A172 (cell line): ENCODE measurements at regions not wholly inside any gene's neighbourhood (a gene's known extent, or its start where the extent isn't known, plus 50 kb on each side); places are given as distances from the start of the nearest gene placed in this dataset.
"Not testable (repeated sequence)": the region's sequence is repeated elsewhere in the genome, so short reads cannot be mapped to it uniquely, and the experiment has no call there.

Experiments used
- DNase-seq: peaks from one replicate; pipeline ENCODE4 v3.0.0-alpha.2; 2015; ENCODE audit warnings: low spot score

DNA sequence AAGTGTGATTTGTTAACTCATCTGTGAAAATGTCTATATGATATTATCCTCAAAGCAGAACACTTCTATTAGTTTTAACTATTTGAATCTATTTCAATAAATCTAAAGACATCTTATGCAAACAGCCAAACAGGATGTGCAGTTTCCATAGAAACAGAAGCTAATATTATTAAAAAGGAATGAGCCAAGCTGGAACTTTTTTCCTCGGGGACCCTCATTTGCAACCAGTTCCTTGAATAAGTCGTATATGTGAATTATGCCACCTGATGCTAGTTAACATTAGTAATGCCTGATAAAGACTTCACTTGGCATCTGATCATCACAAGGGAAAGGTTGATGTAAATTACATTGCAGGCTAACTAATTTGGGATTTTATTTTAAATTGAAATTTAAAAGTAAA lies 216.9 kb upstream of the SMLR1 start:
- no peak for DNase-seq

DNA sequence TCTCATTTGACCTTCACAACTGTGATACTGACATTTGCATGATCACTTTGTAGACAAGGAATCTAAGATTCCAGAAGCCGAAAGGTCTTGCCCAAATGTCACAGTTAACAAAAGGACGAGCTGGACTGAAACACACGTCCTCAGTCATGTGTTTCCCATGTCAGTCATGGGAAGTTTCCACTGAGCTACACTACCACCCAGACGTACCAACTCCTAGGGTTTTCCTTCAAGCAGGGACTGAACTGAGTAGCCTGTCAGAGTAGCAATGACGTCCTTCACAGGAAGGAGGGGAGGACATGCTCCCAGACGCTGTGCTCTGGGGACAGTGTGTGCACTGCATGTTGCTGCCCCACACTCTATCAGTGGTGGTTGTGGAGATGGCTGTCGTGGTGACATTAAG lies 215.8 kb upstream of the SMLR1 start:
- no peak for DNase-seq

DNA sequence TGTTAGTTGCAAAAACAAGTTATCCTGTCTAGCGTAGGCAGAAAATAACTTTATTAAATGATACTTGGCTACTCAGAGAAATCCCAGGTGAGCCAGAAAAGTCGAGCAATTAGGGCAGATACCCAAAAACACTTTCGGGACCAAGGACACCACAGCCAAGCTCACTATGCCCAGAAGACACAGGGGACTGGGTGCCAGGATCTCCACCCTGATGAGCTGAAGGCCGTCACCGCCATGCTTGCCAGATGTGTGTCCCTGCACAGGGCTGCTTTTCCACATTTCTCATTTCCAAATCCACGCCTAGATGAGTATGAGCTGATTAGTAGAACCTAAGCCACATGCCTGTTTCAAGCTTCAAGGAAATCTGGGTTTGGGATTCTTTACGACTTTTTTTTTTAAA lies 214.0 kb upstream of the SMLR1 start:
- DNase-seq = no peak

DNA sequence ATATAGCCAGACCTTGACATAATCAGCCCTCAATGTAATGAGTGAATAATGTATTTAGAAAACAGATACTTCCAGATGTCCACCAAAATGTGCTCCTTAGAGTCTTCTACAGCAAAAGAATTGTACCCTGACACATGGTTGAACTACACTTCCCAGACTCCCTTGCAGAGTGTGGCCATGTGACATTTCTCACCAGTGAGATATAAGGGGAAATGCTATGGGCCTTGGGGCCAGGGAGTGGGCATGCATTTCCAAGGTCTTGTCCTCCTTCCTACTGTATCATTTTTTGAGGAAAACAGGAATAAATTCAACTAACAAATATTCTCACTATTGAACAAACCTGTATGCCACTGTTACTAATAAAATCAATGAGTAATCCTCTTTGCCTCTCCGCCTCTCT lies 211.4 kb upstream of the SMLR1 start:
- no peak for DNase-seq

DNA sequence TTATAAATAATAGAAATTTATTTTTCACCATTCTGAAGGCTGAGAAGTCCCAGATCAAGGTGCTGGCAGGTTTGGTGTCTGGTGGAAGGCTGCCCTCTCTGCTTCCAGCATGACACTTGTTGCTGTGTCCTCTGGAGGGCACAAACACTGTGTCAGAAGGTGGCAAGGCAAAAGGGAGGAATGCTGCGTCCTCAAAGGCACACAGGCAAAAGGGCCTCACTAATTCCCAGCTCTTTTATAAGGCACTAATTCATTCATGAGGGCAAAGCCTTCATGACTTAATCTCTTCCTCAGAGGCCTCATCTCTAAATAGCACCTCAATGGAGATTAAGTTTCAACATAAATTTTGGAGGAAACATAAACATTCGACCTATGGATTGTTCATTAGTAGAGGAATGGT lies 209.5 kb upstream of the SMLR1 start:
- DNase-seq = no peak

DNA sequence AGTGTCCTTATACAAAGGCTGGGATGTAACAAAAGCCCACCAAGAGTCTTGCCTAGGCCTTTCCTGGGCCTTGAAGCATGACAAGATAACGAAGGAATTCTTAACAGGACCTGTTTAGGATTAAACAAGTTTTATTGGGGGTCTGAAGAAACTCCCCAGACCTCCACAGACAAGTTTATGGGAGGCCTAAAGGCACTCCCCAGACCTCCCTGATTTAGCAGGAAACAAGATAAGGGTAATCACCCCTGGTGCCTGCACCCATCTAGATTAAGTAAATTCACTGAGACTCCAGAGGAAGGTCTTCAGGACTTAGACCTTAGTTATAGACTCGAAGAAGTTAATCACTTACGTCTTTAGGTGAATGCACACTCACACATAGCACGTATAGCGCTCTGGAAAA lies 208.4 kb upstream of the SMLR1 start:
- not testable (repeated sequence) for DNase-seq

DNA sequence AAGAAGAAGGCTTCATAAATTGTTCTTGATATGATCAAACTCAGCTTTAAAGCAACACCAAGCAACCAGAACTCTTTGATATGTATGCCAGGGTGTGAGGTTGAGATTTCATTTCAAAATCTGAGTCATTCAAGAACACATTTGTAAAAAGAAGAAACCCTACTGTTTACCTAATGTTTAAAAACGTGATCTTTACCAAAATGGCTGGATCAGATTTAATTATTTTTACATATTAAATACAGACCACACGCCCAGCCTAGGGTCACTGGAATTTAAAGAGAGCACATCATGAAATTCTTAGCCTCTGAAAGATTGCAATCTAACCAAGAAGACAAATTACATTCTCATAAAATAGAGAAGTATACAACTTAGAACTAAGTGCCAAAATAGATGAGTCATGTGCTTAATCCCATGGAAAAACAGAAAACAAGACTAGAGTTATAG lies 206.8 kb upstream of the SMLR1 start:
- peak; percentile 50 for DNase-seq

DNA sequence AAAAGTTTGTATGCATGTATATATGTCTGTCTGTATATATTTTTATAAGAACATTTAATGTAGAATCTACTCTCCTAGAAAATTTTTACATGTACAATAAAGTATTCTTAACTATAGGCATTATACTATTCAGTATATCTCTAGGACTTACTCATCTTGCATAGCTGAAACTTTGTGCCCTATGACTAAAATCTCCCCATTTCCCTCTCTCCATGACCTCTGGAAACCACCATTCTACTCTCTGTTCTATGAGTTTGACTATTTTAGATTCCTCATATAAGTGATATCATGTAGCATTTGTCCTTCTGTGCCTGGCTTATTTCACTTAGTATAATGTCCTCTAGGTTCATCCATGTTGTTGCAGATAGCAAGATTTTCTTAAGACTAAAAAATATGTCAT lies 205.1 kb upstream of the SMLR1 start:
- DNase-seq = no peak

DNA sequence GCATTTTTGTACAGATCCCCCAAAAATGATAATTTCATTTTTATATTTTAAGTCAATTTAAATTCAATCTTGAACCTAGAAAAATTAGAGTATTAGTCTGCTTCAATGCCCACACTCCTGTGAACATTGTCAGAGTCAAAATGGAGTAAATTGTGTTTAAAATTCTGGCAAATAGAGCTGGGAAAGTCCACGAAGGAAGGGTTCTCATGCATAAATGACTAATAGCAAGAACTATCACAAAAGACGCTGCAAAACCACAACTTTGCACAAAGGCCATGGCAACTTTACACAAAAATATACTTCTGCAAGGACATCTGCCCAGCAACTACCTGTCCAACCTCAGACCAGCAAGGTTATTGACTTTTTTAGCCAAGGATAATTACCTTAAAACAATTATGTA lies 203.2 kb upstream of the SMLR1 start:
- DNase-seq = peak; percentile 4

DNA sequence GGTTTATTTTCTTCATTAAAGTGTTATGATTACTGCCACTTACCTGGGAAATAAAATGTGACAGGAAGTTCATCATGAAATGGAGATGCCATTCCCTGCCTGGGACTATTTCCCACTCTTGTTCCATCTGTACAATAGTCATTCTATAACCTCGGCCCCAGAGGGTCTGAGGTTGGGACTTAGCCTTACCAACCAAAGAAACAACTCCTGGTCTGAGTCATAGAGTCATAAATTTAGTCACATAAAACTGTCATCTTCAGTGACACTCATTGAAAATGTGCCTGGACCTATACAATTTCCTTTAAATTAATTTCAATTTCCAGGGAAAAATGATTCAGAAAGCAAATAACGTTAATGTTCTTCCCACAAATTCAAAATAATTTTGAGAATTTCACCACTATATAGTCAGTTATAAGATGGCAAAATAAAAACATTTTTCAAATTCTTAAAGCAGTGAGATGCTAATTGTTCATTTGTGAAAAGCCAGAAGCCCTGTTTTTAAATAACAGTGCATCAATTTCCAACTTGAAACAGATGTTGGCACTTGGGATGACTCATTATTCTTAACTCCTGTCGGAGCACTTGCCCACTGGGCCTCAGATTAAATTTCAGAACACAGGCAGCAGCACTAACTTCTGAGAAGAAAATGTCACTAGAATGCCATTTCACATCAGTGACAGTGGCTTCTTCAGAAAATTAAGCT lies 201.2 kb upstream of the SMLR1 start:
- peak; percentile 88 for DNase-seq

DNA sequence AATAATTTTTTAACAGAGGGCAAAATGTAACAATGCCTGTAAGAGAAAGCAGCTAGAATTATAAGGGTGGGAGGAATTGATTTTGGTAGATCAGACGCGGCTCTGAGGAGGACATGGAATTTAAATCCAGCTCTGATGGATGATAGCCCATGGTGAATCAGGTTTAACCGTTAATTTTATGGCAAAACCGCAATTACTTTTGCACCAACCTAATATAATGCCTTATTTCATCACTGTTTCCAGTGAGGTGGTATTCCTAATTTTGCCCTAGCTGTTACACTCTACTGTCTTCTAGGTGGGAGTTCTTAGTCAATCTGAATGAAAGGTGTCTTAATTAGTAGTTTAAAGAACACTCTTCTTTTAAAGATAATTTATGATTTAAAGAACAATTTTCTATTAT lies 198.3 kb upstream of the SMLR1 start:
- no peak for DNase-seq

DNA sequence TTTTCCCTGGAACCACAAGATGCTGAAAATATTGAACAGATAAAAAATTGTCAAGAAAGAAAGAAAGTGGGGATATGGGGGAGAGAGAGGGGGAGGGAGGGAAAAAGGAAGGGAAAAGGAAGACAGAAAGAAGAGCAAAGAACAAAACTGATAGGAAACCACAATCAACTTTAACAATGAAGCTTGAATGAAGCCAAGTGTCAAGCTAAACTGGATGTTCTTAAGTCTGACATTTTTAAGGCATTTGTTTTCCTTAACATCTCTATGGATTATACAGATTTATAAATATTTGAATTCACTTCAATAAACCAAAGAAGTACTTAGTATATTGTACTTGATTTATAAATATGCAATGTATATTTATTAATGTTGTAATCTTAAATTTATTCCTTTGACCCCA lies 197.6 kb upstream of the SMLR1 start:
- DNase-seq = no peak

DNA sequence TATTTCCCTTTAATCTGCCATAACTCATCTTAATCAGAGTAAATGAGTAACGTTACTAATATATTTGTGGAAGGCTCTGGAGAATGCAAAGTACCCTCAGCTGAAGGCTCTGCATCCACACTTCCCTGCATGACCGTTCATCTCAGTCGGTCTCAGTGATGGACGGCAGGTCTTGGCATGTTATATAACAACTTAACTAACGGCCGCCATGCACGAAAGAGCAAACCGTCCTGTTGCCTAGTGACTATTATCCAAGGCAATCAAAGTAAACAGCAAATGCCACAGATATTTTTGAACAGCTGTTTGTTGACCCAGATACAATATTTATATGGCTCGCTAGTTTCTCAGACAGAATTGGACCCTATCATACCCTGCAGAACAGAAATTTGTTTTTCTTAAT lies 194.9 kb upstream of the SMLR1 start:
- no peak for DNase-seq

DNA sequence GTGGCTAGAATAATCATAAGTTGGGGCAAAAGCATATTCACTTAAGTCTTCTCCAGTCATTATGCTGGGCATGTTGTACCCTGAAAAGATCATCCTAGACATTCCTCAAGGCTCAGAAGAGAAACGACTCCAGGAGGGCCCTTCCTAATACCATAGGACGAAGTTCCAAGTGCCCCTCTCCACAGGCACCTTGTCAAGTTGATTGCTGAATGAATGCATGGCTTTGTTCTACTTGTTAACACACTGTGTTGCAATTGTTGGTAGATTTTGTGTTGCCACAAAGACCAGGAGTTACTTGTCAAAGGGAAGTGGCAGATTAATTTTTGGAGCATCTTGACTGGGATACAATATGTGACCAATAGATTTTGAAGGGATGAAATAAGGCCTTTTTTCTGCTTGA lies 194.3 kb upstream of the SMLR1 start:
- no peak for DNase-seq

DNA sequence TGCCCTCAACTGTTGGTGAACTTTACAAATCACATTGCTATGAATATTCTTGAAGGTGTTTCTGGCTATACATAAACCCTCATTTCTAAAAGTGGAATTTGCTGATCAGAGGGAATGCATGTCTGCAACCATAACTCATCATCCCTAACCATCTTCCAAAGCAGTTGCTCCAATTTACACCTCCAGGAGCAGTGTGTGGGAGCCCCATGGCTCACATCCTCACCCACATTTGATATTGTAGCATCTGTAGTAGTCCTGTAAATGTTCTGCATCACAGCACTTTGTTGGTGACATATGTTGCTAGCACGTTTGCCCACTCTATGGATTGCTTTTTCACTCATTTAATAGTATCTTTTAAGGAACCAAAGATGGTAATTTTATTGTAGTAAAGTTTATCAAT lies 183.8 kb upstream of the SMLR1 start:
- no peak for DNase-seq

DNA sequence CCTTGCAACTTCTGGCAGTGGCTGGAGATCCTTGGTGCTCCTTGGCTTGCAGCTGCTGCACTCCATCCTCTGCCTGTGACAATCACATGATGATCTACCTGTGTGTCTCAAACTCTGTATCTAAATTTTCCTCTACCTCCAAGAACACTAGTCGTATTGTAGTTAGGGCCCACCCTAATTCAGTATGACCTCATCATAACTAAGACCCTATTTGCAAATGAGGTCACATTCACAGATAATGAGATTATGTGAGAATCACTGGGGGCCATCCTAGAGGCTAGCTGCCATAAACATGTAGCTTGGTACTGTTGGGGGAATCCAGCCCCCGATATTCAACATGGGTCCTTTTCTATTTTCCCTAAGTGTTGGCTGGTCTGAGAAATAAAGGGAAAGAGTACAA lies 183.0 kb upstream of the SMLR1 start:
- DNase-seq = no peak

DNA sequence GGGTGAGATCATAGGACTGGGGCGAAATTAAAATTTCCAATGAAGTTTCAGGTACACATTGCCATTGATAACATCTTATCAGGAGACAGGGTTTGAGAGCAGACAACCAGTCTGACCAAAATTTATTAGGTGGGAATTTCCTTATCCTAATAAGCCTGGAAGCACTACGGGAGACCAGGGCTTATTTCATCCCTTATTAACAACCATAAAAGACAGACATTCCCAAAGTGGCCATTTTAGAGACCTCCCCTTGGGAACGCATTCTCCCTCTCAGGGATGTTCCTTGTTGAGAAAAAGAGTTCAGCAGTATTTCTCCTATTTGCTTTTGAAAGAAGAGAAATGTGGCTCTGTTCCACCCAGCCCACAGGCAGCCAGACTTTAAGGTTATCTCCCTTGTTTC lies 182.4 kb upstream of the SMLR1 start:
- not testable (repeated sequence) for DNase-seq

DNA sequence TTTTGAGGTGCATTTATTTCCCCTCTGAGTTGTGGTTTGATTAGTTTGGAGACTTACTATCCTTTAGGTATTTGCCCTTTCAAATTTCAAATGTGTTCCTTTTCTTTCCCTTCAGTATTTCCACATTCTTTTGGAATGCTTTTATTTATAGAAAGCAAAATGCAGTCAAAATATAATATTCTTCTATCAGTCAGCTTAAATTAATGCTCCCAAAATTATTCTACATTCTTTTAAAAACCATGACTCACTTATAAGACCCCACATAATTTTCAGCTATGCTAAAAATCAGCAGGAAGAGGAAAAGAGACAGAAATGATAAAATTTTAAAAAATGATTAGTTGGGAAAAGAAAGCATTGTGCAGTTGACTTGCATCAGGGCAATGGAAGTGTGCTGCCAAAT lies 180.0 kb upstream of the SMLR1 start:
- DNase-seq = no peak

DNA sequence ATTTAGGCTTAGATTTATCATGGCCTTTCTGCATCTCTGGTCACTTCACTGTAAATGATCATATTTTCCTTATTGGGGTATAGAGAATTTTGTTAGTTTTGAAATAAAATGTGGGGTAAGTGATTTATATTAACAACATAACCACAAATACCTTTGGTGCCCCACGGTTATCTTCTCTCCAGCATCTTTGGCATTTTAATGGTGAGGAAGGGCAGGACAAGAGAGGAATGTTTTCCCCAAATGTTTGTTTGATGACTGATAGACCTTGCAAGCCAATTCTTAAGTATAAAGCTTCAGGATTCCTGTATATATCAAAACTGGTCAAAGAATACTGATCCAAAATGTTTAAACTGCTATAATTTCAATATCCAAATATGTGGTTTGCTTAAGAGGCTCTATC lies 171.6 kb upstream of the SMLR1 start:
- peak; percentile 11 for DNase-seq

DNA sequence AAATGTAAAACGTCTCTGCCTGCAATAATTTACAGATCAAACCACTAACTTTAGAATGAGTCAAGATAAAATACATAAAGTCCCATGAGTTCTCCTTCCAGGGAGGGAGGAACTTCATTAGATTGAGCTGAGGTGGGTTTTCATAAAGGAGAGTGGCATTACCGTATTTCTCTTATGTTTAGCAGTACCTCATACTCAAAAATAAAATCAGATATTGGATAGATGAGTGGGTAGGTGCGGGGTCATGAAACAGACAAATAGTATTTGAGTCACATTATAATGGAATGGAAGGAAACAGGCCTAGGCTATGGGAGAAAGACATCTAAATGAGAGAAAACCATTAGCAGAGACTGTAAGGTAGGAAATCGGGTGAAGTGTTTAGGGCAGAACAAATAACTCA lies 166.1 kb upstream of the SMLR1 start:
- no peak for DNase-seq

DNA sequence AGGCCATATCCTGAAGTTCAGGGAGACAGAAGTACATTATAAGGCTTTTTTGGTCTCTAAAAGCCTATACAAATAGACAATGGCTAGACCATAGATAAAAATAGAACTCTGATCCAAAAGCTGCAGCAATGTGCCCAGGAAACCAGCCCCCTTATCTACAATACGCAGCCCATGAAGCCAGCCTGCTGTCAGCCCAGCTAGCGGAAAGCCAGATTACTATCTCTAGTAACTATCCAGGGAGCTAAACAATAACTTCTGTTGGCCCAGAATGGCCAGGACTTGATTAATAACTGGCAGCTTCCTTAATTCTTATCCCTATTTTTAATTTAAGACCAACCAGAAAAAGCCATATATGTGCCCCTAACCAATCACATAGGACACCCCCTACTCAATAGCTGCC lies 160.4 kb upstream of the SMLR1 start:
- no peak for DNase-seq

DNA sequence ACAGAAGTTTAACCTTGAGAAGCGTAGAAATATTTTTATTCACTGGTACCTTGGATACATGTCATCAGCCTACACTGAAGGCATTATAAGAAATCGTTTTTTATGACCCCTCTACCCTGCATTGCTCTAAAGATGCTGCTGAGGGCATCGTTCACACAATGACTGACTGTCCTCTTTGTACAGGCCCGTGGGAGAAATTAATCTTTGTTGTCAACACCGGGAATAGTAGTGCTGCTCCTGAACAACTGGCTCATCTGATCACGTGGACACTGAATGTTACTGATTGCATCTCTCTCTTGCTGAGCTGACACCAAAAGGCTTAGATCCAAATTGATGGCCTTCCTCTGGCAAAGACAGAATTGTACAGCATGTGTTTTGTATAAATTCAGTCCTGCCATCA lies 157.1 kb upstream of the SMLR1 start:
- DNase-seq = peak; percentile 27

DNA sequence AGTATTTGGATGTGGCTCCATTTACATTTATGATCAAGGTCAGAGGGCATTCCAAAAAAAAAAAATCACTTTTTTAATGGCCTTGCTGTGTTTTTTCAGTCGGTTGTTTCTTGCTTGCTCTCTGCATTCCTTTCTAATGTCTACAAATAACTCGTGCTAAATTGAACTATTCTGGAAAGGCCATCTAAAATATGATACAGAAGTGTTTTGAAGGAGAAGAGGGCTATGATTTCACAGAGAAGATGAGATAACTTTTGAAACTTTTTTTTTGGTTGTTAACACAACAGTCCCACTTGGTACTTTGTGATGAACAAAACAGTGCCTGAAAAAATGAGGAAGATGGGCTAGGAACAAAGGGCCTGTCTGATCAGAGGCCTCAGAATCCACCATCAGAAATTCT lies 156.1 kb upstream of the SMLR1 start:
- DNase-seq = no peak

DNA sequence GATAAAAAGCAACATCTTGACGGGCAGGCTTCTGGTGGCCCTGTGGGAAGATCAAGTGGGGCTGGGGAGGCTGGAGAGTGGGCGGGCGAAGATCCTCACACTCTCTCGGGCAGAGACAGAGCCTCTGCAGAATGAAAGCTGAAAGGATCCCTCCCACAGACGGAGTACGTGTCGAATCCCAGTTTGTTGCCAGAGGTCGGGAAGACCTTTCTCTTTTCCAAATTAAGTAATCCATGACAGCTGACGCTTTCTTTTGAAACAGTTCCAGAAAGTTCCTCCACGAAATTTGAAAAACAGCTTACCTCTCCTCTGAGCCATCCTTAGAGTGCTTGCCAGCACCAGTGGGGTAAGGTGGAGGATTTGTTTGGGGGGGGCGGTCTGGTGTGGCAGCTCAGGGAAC lies 155.6 kb upstream of the SMLR1 start:
- no peak for DNase-seq

DNA sequence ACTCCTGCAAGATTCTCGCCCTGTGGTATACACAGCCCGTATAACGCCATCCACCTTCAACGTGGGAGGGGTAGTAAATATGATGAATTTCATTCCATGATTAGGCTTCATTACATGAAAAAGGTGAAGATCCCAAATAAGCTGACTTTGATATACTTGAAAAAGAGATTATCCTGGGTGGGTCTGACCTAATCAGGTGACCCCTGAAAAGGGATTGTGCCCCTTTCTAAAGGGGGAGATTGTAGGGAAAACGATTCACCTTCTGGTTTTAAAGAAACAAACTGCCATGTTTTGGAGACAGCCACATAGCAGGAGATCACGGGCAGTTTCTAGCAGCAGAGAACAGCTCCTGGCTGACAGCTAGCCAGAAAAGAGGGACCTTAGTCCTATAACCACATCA lies 155.1 kb upstream of the SMLR1 start:
- no peak for DNase-seq
